Right lobe of liver (tissue), 6 donors: ENCODE measurements at regions not wholly inside any gene's neighbourhood (a gene's known extent, or its start where the extent isn't known, plus 50 kb on each side); places are given as distances from the start of the nearest gene placed in this dataset.

Experiments used
- ATAC-seq, 4 donors: fragments of 200-7000 bp; cut with Tn5 transposase; one replicate each; pipeline ENCODE4 v1.9.1; 2020; ENCODE audit warnings: mild to moderate bottlenecking in 4 of 4, moderate library complexity in 4 of 4
- DNase-seq, 3 donors: peaks; one replicate each; pipeline ENCODE4 v3.0.0-alpha.2; 2020
- H3K27ac ChIP-seq, 3 donors: fragments of 200-600 bp; one replicate each; pipeline ENCODE4 v1.8.0; 2022
- H3K27me3 ChIP-seq, 2 donors: fragments of 200-600 bp; one replicate each; pipeline ENCODE4 v1.8.0; 2022
- H3K36me3 ChIP-seq, 4 donors: fragments of 200-600 bp; sonication (generic) in 1 of 4; one replicate each; pipeline versions ENCODE4 v1.5.1 to v1.8.0; 2017 to 2022; ENCODE audit warnings: control low read depth in 1 of 4
- H3K4me1 ChIP-seq, 4 donors: fragments of 200-600 bp; sonication (generic) in 1 of 4; one replicate each; pipeline versions ENCODE4 v1.5.1 to v1.8.0; 2017 to 2022; ENCODE audit warnings: control low read depth in 1 of 4
- H3K4me3 ChIP-seq, 3 donors: fragments of 200-600 bp; one replicate each; pipeline ENCODE4 v1.8.0; 2022
- H3K9me3 ChIP-seq, 4 donors: fragments of 200-600 bp; sonication (generic) in 1 of 4; one replicate each; pipeline versions ENCODE4 v1.5.1 to v1.8.0; 2017 to 2022; ENCODE audit warnings: control low read depth in 1 of 4
- POLR2A ChIP-seq: fragments of 450-650 bp; IDR thresholded peaks from one replicate; pipeline ENCODE4 v1.6.1; 2017; ENCODE audit warnings: antibody characterized with exemption, mild to moderate bottlenecking
- WGBS: methylation state at CpG from one replicate; pipeline ENCODE4 v1.1.6; 2018; ENCODE audit warnings: low coverage, low lambda C conversion rate; ENCODE audit not compliant: insufficient coverage; ENCODE audit errors: missing lambda C conversion rate; 5-methylcytosine and 5-hydroxymethylcytosine counted together
- intact Hi-C, 2 donors: fragments of 100-400 bp; cut with DNase I; formaldehyde crosslinking; loops; one replicate each; pipeline versions ENCODE4 v1.11.2 to v1.14.1; 2022
- TF ChIP-seq, protein P1 (sequence below), 4 donors: fragments of 200-600 bp in 3 of 4; fragments of 450-650 bp in 1 of 4; IDR thresholded peaks; one replicate each; pipeline versions ENCODE4 v1.5.1 to v1.8.0; 2016 to 2022; ENCODE audit warnings: antibody characterized with exemption in 4 of 4, mild to moderate bottlenecking in 2 of 4
- donor health status: DM: no; HTN: yes; CAD: no.
- donor health status: DM: no; HTN: no; CAD: no.
- donor health status: DM: no; HTN: no; CAD: no.
- donor health status: DM: no; HTN: yes; CAD: no.
- donor health status: DM: no; HTN: yes; CAD: no.

DNA sequence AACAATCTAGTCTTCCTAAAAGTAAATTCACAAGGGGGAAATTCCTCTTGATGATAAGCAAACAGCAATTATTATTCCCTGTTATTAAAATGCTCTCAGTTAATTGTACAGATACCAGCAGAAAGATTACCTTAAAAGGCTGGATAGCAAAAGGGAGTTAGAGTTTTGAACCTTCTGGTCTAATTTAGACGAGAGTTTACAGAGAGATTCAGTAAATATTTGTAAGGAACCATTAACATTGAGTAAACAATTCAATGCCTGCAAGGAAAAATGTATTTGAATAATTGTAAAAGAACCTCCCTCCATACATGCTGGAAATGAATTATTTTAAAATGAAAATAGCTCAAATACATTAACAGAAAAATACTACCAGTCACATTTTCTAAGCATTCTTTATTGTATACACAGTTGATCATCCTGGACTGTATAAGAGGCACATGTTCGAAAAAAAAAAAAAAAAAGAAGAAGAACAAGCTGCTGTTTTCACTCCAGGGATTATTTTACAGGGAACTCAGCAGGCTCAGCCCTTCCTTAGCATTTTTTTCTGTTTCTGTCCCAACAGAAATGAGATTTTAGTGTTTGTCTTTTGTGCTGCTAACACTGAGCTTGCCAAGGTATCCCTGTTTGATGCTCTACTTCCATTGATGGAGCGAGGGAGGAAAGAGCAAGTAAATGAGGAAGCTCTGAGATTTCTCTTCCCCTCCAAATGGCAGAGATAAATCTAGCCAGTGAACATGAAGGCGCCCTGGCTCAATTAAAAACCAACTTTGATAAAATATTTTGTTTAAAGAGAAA lies 141.1 kb downstream of the ENC1 start:
- Histone ChIP-seq H3K4me3 (no peak overlapping the region), H3K27me3 (no peaks in the 10 kb centered on the region), H3K9me3 (no peaks in the 10 kb centered on the region), H3K27ac (peak overlapping the region in 2 of 3 donors; percentile 70 to 71), H3K4me1 (peaks cover 0 to 34% (median 15%) of the 10 kb centered on the region in 4 donors), H3K36me3 (no peaks in the 10 kb centered on the region)
- intact Hi-C loops: no loop called here
- DNase-seq (no peak), ATAC-seq (peak; percentile 15 to 45 (median 29))
- TF ChIP-seq, protein P1, sequence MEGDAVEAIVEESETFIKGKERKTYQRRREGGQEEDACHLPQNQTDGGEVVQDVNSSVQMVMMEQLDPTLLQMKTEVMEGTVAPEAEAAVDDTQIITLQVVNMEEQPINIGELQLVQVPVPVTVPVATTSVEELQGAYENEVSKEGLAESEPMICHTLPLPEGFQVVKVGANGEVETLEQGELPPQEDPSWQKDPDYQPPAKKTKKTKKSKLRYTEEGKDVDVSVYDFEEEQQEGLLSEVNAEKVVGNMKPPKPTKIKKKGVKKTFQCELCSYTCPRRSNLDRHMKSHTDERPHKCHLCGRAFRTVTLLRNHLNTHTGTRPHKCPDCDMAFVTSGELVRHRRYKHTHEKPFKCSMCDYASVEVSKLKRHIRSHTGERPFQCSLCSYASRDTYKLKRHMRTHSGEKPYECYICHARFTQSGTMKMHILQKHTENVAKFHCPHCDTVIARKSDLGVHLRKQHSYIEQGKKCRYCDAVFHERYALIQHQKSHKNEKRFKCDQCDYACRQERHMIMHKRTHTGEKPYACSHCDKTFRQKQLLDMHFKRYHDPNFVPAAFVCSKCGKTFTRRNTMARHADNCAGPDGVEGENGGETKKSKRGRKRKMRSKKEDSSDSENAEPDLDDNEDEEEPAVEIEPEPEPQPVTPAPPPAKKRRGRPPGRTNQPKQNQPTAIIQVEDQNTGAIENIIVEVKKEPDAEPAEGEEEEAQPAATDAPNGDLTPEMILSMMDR (IDR thresholded peaks at IDR 0.05): no peak
- no peak for TF ChIP-seq POLR2A
- 24% methylated on average over 4 of the region's 4 CpGs for WGBS

DNA sequence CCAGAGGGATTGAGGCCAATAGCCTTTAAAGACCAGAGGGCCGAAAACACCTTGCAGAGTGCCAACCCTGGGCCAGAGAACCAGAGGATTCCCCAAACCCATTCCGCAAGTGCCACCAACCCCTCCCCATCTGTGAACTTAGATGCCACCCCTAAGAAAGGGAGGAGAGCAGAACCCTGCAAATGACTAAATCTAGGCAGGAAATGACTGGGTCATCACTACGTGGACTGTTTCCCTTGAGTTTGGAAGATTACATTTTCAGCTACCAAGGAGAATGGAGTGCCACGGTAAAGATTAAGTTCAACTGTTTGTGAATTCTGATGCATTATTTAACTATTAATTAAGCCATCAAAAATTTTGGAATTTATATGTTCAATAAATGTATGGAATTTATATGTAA lies 142.8 kb downstream of the ENC1 start:
- ATAC-seq: no peak
- H3K4me3 ChIP-seq: no peak overlapping the region
- intact Hi-C loops: no loop called here
- no peaks in the 10 kb centered on the region for H3K27me3 ChIP-seq
- no peak for TF ChIP-seq POLR2A
- TF ChIP-seq, protein P1 (IDR thresholded peaks at IDR 0.05): no peak
- DNase-seq: no peak
- H3K4me1 ChIP-seq: peaks cover 0 to 32% (median 14%) of the 10 kb centered on the region in 4 donors
- 73% methylated on average over 3 of the region's 4 CpGs for WGBS
- no peak overlapping the region for H3K27ac ChIP-seq
- no peaks in the 10 kb centered on the region for H3K9me3 ChIP-seq
- H3K36me3 ChIP-seq: no peaks in the 10 kb centered on the region

DNA sequence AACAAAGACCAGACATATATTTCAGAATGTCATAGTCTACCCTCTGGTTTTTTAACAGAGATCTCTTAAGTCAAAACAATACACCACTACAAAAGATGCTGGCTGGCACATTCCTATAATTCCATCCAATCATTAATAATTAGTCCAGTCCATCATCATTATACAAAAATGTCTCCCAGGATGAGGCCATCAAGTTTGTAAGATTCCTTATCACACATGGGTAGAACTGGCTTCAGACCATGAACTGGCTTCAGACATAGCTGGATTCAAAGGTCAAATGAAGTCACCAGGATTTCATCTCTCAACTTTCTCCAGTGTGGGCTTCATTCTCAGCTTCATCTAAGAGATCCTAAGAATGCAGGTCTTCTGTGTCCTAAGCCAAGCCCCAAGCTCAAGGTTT lies 147.1 kb downstream of the ENC1 start:
- no peaks in the 10 kb centered on the region for H3K4me1 ChIP-seq
- intact Hi-C loops: no loop called here
- H3K27me3 ChIP-seq: no peaks in the 10 kb centered on the region
- H3K36me3 ChIP-seq: no peaks in the 10 kb centered on the region
- H3K4me3 ChIP-seq: no peak overlapping the region
- TF ChIP-seq, protein P1 (IDR thresholded peaks at IDR 0.05): no peak
- no peak for TF ChIP-seq POLR2A
- H3K27ac ChIP-seq: no peak overlapping the region
- ATAC-seq (no peak), DNase-seq (no peak)
- no peaks in the 10 kb centered on the region for H3K9me3 ChIP-seq

DNA sequence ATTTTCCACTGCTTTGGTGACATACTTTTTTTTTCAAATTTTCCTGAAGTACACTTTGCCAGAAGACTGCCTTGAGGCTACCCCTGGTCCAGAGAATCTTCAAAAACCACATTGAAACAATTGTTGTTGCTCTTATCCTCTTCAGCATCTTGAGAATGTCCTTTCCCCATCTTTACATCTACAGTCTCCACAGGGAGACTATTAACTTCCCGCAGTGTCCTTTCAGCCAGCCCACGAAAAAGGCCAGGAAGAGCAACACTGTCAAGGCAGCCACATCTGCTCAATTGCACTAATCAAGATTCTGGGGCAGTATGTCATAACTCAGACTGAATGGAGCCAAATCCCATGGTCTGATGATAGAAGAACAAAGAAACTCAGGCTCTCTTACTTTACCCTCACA lies 148.3 kb downstream of the ENC1 start:
- no peak for DNase-seq
- H3K36me3 ChIP-seq: no peaks in the 10 kb centered on the region
- no peak for ATAC-seq
- no peak for TF ChIP-seq POLR2A
- TF ChIP-seq, protein P1 (IDR thresholded peaks at IDR 0.05): no peak
- no peak overlapping the region for H3K27ac ChIP-seq
- H3K4me1 ChIP-seq: no peaks in the 10 kb centered on the region
- no peaks in the 10 kb centered on the region for H3K27me3 ChIP-seq
- H3K9me3 ChIP-seq: no peaks in the 10 kb centered on the region
- intact Hi-C loops: no loop called here
- no peak overlapping the region for H3K4me3 ChIP-seq
- 49% methylated on average over 2 of the region's 2 CpGs for WGBS

DNA sequence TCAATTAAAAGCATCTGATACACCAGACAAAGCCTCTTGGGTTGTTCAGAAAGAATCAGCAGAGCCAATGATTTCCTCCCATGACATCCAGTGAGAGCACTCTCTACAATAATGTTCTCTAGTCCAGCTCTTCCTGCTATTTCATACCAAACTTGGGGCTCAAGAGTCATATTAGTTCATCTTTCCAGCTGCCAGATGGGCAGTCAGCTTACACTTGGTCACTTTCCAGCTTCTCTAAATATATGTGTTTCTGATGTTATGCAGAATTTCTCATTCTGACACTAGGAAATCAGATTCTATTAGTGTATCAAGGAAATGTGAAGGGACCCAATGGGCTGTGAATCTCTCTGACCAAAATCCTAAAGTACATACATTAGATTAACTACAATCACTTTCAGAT lies 148.9 kb downstream of the ENC1 start:
- H3K9me3 ChIP-seq: no peaks in the 10 kb centered on the region
- no peak for ATAC-seq

More for the DNA sequence above, 148.9 kb downstream of the ENC1 start:
- intact Hi-C loops: no loop called here
- no peak for DNase-seq
- no peak for TF ChIP-seq POLR2A
- TF ChIP-seq, protein P1 (IDR thresholded peaks at IDR 0.05): no peak
- no peaks in the 10 kb centered on the region for H3K4me1 ChIP-seq
- H3K36me3 ChIP-seq: no peaks in the 10 kb centered on the region
- no peak overlapping the region for H3K4me3 ChIP-seq
- H3K27me3 ChIP-seq: no peaks in the 10 kb centered on the region
- H3K27ac ChIP-seq: no peak overlapping the region
